Stimulated activated CD4-positive, alpha-beta T cell treated with anti-CD3 and anti-CD28 coated beads, Interleukin-1b, Interleukin-23, amount 100 ng/mL, for 4 hours (primary cell): ENCODE measurements at regions not wholly inside any gene's neighbourhood (a gene's known extent, or its start where the extent isn't known, plus 50 kb on each side); places are given as distances from the start of the nearest gene placed in this dataset.

ENCODE experiments used
- DNase-seq, 2 donors: peaks; one replicate each; pipeline ENCODE4 v3.0.0-alpha.2; 2020; ENCODE audit warnings: low read depth in 2 of 2

GRCh38 chr12:77406219-77406905 lies 341.0 kb upstream of the E2F7 start:
- no peak for DNase-seq

- DNase-seq, result no peak
Measured at GRCh38 chr12:77402716-77403115, 337.3 kb upstream of the E2F7 start.

- DNase-seq, result no peak
Measured at GRCh38 chr12:77401770-77402081, 336.4 kb upstream of the E2F7 start.

DNA sequence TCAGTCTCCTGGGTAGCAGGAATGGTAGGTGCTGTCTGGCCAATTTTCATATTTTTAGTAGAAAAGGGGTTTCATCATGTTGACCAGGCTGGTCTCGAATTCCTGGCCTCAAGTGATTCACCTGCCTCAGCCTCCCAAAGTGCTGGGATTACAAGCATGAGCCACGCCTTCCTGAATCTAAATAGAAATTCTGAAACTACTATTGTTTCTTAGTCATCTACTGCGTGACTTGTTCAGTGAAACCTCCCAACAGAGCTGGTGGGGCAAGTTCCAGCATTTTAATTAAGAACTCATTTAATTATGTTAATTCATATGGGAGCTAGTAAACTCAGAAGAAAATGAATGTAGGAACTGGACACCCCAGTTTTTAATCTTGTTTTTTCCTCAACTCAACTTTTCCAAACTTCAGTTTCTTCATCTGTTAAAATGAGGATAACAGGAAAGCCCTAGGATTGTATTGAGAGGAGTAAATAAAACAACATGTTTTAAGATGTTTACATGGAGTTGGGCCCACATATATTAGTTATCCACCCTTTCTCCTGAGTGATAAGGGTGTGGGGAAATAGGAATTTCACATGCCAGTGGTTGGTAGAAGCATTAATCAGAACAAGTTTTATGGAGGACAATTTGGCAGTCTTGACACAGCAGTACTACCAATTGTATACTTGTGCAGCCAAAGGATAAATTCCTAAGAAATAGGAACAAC lies 335.8 kb upstream of the E2F7 start:
- no peak for DNase-seq

GRCh38 chr12:77392467-77393088 lies 327.2 kb upstream of the E2F7 start:
- no peak for DNase-seq

- DNase-seq, result no peak
Measured at GRCh38 chr12:77388445-77389265, 323.3 kb upstream of the E2F7 start.

- DNase-seq, result no peak
Measured at GRCh38 chr12:77387671-77388070, 322.3 kb upstream of the E2F7 start.

GRCh38 chr12:77387214-77387613 lies 321.8 kb upstream of the E2F7 start:
- no peak for DNase-seq

DNA sequence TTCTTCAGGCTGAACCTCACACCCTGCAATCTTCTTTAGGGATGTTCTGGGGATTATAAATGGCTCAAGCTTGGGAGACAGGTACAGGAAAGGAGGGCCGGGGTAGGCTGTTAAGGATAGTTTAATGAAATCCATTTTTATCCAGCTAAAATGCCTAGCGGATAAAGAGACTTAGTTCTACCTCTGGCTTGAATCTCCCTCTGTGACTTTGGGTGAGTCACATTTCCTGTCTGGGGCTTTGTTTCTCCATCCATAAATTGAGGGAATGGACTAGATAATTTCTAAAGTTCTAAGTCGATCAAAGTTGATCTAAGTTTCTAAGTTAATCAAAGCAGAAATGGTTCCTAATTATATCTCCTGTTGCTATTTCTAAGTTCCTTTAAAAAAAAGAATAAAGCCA lies 319.6 kb upstream of the E2F7 start:
- DNase-seq, result no peak

DNA sequence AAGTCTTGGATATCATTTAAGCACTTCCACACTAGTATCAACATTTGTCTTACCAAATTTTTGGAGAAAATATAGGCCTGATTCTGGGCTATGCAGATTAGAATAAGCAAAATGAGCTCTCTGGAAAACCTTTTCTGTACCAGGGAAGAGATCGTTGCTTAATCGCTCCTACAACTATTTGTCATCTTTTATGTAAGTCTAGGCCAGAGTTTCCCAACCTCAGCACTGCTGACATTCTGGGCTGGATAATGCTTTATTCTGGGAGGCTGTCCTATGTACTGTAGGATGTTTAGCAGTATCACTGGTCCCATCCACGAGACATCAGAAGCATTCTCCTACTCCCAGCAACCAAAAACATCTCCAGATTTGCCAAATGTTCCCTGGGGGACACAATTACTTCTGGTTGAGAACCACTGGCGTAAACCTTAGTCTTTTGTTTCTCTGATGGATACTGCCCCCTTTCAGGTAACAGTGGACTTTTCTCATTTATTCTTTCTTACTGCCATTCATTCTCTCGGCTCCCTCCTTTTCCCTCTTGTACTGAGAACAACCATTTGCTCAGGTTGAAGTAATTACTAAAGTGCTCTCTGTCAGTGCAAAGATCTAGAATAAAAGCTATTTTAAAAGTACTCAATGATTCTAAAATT lies 316.9 kb upstream of the E2F7 start:
- DNase-seq, result no peak

DNA sequence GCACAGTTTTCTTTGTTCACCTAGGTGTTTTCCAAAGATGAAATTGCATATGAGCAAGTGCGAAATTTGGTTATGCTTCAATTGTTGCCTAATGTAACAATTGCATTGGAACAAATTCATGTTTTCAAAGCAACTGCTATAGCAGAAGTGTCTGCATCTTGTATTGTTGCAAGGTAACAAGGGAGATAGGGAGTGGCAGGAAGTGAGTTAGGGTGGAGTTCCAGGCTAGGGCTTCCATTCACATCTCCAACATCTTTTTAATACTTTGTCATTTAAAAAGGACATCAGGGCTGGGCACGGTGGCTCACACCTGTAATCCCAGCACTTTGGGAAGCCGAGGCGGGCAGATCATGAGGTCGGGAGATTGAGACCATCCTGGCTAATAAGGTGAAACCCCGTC lies 312.3 kb upstream of the E2F7 start:
- DNase-seq, result no peak

- no peak for DNase-seq
Measured at GRCh38 chr12:77377116-77377515, 311.7 kb upstream of the E2F7 start.

DNA sequence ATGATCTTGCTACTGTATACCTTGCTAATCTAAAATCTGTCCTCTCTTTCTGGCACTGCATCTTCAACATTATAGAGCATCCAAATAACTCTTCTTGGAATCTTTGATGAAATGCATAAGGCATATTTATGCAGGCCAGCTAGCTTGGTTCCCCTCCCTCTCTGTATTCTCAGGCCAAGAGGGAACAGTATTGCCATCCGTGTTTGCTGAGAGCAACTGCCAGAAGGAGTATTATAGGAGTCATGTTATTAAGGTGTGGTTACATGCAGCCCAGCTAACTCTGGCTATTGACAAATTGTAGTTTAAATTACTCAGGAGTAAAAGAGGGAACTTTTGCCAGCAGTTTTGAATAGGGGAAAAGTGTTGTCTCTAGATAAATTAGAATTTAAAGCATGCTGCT lies 309.3 kb upstream of the E2F7 start:
- no peak for DNase-seq

- no peak for DNase-seq
Measured at GRCh38 chr12:77372494-77372893, 307.1 kb upstream of the E2F7 start.

DNA sequence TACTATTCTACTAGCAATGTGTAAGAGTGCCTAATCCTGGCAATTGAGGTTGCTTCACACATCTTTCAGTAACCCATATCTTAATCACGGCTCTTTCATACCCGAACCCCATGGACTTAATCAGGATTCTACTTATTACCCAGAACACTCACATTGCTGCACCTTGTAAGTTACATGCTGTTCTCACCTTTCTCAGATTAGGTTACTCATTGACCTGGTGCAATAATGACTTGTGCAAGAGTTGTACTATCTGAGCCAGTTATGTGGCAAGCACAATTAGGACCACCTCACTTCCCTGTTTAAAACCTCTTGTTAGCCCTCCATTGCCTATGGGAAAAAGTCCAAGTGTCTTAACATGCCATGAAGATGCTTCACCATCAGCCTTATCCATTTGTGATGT lies 306.7 kb upstream of the E2F7 start:
- no peak for DNase-seq

GRCh38 chr12:77368379-77368778 lies 303.0 kb upstream of the E2F7 start:
- DNase-seq, result no peak

GRCh38 chr12:77366616-77367015 lies 301.2 kb upstream of the E2F7 start:
- DNase-seq, result no peak

DNA sequence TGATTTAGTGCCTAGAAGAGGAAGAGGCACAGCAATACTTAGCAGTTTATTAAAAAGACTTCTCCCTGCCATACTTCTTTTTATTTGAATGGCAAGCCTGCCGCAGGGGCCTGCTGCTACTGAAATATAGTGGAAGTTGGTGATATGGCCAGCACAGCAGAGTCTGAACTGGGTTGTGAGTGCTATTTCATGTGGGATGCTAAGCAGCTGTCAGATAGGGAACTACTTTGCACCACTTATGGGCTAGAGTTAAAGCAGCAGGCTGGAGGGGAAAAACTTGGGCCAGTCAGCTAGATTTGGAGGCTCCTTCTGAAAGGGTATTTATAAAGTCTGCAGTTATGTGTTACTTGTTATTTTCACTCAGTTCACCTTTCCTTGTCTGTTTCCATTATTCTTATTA lies 299.0 kb upstream of the E2F7 start:
- DNase-seq, result no peak

GRCh38 chr12:77362509-77363210 lies 297.3 kb upstream of the E2F7 start:
- DNase-seq, result no peak

DNA sequence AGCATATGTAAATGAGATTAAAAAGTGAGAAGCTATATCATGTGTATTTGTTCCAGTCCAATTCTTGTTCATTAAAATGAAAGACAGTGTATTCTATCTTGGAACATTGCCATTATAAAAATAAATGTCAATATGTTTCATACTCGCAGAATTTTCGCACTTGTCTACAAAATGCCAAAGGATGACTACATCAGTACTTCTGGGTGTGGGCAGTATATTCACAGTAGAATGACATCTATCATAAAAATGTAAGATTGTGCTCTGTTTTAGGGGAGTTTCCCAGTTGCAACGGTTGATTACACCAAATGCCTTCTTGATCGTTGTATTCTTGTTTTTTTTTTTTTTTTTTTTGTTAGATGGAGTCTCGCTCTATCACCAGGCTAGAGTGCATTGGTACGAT lies 292.3 kb upstream of the E2F7 start:
- no peak for DNase-seq

DNA sequence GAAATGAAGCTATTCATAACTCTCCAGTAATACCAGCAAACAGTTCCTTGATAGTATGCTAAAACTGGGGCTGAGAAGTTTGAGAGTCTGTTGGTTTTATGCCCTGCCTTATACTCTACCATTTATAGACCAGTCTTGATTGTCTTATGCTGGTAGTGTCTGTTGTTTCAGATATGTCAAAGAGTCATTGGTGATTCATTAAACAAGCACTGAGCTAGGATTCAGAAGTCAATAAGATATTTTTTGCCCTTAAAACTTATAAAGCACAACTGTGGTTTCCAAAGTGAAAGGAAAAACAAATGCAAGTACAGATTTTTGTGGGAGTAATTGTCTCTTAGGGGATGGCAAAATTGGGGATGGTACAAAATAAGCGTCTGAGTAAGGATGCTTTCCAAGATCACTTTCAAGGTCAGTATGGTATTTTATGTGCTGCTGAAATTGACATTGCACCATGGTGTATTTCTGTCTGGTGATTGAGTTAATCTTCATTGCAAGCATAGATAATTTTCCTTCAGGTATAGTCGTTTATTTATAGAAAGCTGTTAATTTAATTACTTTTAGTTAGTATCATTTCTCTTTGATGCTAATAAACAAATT lies 289.5 kb upstream of the E2F7 start:
- DNase-seq, result no peak
